Hindlimb muscle (tissue), 1 donor: ENCODE measurements at regions not wholly inside any gene's neighbourhood (a gene's known extent, or its start where the extent isn't known, plus 50 kb on each side); places are given as distances from the start of the nearest gene placed in this dataset.
"Not testable (repeated sequence)": the region's sequence is repeated elsewhere in the genome, so short reads cannot be mapped to it uniquely, and the experiment has no call there.

Experiments used
- DNase-seq: peaks from one replicate; pipeline ENCODE4 v3.0.0-alpha.2; 2013

GRCh38 chr16:59368586-59368985 lies 634.5 kb upstream of the GOT2 start:
- DNase-seq = no peak

DNA sequence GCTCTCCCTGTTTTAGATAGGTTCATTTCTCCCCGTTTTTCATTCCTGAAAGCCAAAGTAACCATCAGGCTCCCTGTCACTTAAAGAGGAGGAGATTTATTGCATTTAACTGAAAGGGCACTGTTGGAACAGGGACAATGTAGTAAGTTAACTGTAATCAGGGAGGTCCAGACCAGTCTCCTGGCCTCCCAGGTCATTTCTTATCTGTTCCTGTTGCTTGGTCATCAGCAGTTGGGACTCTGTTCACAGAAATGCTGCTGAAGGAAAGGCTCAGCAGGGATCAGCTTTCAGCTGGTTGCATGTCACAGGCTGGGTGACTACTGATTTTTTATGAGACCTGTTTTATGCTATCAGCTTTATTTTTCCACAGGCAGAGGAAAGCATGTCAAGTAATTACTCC lies 622.6 kb upstream of the GOT2 start:
- DNase-seq = no peak

- no peak for DNase-seq
Observed at GRCh38 chr16:59356144-59356543, 622.0 kb upstream of the GOT2 start.

GRCh38 chr16:59355704-59356103 lies 621.6 kb upstream of the GOT2 start:
- DNase-seq = no peak

GRCh38 chr16:59351305-59351903 lies 617.3 kb upstream of the GOT2 start:
- no peak for DNase-seq

GRCh38 chr16:59350670-59351069 lies 616.6 kb upstream of the GOT2 start:
- no peak for DNase-seq

DNA sequence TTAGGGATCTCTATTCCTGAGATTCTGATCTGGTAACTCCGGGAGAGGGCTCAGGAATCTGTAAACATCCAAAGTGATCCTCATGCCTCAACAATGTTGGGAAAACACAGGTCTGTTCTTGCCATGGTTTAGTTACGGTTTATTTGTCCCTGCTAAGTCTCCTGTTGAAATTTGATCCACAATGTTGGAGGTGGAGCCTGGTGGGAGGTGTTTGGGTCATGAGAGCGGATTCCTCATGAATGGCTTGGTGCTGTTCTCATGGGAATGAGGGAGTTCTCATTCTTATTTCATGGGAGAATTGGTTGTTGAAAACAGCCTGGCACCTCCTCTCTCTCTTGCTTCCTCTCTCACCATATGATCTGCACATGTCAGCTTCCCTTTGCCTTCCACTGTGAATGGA lies 608.6 kb upstream of the GOT2 start:
- no peak for DNase-seq

DNA sequence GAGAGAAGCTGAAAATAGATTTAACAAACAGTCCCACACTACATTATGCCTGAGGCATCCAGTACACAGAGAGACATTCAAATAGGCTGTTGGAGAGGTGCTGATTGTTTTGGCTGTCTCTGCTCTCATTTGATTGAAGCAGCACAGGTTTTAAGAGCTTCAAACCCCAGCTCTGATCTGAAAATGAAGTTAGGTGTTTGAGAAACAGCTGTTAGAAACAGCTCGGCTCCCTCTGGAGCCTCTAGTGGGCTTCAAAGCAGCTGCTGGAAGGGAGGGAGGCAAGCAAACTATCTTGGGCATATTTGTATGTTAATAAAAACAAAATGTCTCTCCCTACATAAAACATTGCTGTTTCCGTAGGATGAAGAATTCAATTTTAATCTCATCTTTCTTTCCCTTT lies 607.3 kb upstream of the GOT2 start:
- DNase-seq = peak; percentile 5

DNA sequence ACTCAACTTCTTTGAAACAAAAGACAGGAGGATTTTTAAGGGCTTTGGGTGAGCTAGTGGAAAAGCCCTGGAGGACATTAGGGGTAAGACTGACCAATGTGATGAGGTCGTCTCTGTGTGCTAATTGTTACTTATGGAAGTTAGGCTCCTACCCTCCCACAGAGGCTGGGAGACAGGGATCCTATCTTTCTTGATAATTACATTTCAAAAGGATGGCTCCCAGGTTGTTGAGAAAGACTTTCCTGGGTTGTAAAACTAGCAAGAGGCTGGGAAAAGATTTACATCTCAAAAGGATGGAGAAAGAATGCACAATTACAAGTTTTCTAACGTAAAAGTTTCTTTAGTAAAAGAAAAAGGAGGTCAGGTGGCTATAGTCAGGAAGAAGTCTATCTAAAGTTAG lies 605.8 kb upstream of the GOT2 start:
- no peak for DNase-seq

DNA sequence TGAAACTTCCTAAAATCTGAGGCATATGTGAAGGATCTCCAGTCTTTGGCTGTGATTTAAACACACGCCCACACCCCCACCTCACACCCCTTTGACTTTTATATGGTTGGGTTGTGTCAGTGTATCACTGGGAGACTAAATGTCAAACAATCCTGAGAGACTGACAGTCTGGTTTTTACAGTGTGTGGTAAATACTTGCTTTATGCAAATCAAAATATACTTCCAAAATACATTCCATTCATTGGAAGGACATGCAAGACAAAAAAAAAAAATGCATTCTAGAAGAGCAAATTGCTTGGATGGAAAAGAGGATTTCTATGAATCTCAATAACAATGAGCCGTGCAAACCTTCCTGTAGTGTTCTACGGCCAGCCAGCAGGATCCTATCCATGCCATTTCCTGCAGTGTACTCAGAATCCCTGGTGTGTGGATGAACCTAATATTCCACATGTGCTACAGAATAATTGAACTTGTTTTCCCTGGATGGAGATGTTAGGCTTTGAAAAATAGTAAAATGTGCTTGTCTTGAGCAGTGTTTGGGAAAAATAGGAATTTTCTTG lies 602.1 kb upstream of the GOT2 start:
- peak; percentile 34 for DNase-seq

- DNase-seq = not testable (repeated sequence)
Observed at GRCh38 chr16:59331708-59332107, 597.6 kb upstream of the GOT2 start.

DNA sequence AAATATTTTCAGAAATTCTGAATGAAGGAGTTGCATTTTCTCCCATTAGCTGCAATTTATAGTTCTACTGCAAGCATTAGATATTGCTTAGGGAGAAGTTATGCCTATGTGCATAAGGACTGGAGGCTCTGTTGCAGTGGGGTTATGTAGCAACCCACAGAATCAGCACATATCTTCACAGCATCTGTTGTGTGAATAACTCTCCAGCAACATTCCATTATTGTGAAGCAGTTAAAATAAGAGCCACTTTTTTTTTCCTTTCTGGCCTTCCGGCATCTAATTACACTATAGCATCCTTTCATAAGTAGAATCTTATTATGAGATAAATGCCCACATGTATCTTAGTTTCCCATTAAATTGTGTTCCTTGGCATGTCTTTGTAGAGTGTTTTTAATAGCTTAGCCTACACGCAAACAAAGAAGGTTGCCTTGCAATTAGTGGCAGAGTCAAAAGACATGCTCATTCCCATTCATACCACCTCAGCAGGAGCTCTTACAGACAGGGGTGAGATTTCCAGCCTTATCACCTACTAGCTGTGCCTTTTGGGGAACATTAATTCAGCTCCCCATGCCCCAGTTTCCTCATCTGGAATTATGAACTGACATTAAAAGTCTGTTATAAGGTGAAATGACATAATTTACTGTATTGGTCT lies 596.0 kb upstream of the GOT2 start:
- no peak for DNase-seq

DNA sequence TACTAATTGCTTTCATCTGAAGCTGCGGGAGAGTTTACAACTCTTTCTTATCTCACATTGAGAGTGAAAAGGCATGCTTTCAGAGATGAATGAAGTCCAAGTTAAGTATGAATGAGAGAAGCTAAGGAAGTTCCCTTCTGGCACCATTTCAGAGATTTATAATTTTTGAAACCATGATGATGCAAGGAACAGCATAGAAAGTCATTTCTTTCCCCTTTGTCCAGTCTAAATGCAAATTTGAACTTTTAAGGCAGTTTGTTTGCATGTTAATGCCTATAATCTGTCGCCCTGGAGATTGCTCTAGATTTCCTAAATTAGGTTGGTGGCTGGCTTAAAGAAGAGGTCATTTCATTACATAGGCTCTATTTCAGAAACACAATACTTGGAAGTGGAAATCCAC lies 594.8 kb upstream of the GOT2 start:
- DNase-seq = no peak

DNA sequence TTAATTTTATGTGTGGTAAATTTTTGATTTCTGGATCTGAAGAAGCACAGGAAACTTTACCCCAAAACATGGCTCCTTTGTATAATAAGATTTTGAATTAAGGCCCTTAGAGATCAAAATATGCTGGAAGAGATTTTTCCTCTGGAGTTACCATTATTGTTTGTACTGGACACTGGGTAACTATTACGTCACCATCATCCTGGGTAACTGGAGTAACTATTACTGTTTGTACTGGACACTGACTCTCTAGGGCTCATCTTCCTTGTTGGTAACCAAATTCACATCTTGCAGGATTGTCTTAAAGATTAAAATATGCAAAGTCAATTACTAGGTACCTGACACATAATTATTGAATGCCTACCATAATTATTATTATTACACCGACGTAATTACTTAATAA lies 593.8 kb upstream of the GOT2 start:
- DNase-seq = no peak

DNA sequence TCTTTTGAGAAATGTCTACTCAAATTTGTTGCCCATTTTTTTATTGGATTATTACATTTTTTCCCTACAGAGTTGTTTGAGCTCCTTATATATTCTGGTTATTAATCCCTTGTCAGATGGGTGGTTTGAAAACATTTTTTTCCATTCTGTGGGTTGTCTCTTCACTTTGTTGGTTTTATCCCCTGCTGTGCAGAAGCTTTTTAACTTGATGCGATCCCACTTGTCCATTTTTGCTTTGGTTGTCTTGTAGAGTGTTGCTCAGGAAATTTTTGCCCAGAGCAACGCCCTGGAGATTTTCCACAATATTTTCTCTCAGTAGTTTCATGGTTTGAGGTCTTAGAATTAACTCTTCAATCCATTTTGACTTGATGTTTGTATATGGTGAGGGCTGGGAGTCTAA lies 592.8 kb upstream of the GOT2 start:
- no peak for DNase-seq

- DNase-seq = no peak
Observed at GRCh38 chr16:59324462-59324861, 590.3 kb upstream of the GOT2 start.

DNA sequence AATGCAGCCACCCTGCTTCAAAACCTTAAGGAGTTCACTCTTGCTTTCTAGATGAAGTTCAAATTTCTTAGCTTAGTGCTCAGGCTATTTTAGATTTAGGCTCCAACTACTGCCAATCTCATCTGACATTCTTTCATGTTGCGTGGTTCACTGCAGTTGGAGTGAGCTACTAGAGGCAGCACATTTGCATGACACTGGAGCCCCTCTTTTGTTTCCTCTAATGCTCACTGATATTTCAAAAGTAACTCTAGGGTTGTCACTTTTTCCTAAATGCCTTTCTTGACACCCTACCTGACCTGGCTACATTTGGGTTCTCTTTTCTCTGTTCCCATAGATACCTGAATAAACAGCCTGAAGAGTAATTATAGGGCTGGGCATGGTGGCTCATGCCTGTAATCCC lies 586.5 kb upstream of the GOT2 start:
- no peak for DNase-seq

DNA sequence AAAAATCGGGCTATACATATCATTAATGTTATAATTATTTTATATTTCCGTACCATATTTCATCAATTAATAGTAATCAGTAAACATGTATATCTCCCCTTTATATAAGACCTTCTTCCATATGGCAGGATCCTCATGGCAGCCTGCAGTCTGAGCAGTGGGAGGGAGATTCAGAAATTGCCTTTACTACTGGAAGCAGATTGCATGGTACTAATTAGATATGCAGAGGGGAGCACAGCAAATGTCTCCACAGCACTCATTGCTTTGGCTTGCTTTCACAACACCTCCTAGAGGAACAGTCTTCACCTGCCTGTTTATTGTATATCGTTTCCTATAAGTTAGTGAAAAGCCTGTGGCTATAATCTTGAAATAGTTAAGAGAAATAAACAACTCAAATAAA lies 585.8 kb upstream of the GOT2 start:
- no peak for DNase-seq

DNA sequence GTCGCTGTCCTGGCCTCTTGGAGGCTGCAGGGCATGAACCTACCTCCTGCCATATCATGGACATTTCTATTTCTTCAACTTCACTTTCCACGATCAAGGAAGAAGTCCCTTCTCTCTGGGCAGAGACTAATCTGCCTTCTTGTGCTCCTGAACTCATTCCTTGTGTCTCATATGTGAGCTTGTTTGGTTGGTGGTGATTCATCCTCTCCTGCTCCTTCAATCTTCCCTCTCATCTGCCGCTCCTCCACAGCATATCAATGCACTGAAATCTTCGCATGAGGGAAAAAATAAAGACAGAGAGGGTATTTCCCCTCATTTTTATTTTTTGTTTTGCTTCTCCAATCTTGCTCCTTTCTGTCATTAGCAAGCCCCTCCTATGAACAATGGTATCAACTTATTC lies 571.7 kb upstream of the GOT2 start:
- DNase-seq = no peak

DNA sequence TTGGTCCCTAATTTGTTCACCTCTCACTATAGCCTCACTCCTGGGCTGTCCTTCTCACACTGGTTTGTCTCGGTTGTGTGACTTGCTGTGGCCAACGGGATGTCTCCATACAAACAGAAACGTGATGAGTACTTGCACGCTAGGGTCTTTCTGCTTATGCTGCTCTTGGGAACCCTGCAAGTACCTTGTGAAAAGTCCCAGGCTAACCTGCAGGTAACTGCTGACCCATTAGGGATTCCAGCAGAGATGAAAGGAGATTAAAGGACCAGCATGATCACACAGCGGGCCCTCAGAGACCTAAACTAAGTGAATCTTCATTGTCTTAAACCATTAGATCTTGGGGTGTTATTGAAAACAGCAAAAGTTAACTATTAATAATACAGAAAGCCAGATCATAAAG lies 562.8 kb upstream of the GOT2 start:
- DNase-seq = no peak

DNA sequence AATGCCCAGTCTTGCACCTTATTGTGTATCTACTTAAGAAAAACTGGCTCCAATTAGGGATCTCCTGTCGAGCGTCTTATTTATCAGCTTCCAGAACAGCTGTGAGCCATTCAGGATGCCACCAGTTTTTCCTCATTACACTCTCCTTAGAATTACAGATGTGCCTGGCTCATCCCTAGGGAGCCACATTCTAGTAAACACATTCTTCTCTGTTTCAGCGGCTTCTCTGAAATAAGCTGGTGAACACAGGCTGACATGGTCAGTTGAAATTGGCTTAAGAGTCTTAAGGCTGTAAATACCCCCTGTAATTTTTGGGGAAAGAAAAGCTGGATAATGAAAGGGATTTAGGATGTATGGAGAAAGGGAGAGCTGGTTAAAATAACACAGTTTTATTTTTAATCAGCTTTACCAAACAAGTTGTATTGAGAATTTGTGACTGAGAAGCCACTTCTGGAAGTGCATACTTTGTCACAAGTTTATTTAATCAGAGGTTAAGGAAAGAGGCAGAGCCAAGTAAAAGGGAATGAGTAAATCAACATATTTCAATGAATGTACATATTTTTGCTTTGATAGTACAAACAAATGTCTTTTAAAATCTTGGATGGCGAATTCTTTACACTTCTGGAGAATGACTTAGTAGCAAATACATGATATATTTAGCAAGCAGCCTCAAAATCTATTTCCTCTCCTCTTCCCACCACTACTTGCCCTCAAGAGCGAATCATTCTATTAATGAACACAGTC lies 562.0 kb upstream of the GOT2 start:
- peak; percentile 8 for DNase-seq

- no peak for DNase-seq
Observed at GRCh38 chr16:59295474-59295873, 561.4 kb upstream of the GOT2 start.

- no peak for DNase-seq
Observed at GRCh38 chr16:59290718-59291117, 556.6 kb upstream of the GOT2 start.

DNA sequence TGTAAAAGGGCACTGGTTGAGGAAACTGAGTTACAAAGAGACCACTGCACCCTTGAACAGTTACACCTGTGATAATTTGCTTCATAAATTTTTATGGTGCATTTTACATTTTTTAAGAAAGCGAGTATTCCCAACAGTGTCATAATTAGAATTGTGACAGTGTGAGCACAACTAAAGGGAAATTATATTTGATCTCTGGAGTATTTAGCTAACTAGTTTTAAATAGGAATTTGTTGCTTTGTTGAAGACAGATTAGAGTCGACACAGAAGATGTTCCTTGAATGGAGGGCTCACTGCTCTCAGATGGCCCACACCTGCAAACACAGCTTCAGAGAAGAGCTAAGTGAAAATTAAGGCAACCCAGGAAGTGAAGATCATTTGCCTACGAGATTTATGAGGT lies 555.0 kb upstream of the GOT2 start:
- no peak for DNase-seq
